MM.1S (cell line): ENCODE measurements at regions not wholly inside any gene's neighbourhood (a gene's known extent, or its start where the extent isn't known, plus 50 kb on each side); places are given as distances from the start of the nearest gene placed in this dataset.

Source experiments
- DNase-seq: peaks from one replicate; pipeline ENCODE4 v3.0.0-alpha.2; 2015
- H2AFZ ChIP-seq: fragments of 300-600 bp; sonication (generic); 2 replicates; pipeline ENCODE4 v1.6.0; 2016; ENCODE audit warnings: antibody characterized with exemption, low read length
- H3F3A ChIP-seq: fragments of 300-600 bp; sonication (generic); 2 replicates; pipeline ENCODE4 v1.6.1; 2016; ENCODE audit warnings: mild to moderate bottlenecking, antibody characterized with exemption, low read length, moderate library complexity, mixed read lengths; ENCODE audit not compliant: insufficient read depth
- H3K27ac ChIP-seq: fragments of 300-600 bp; sonication (generic); 2 replicates; pipeline ENCODE4 v1.5.1; 2016; ENCODE audit warnings: mild to moderate bottlenecking, low read length
- H3K27me3 ChIP-seq: fragments of 300-600 bp; sonication (generic); replicated peaks from 2 replicates; pipeline ENCODE4 v1.6.0; 2016; ENCODE audit warnings: low read length; ENCODE audit not compliant: insufficient read depth
- H3K36me3 ChIP-seq: fragments of 300-600 bp; sonication (generic); replicated peaks from 2 replicates; pipeline ENCODE4 v1.6.1; 2016; ENCODE audit warnings: mild to moderate bottlenecking, low read length, mixed read lengths; ENCODE audit not compliant: insufficient read depth
- H3K4me1 ChIP-seq: fragments of 300-600 bp; sonication (generic); 2 replicates; pipeline ENCODE4 v1.6.1; 2016; ENCODE audit warnings: low read length, mixed read lengths
- H3K4me2 ChIP-seq: fragments of 300-600 bp; sonication (generic); 2 replicates; pipeline ENCODE4 v1.6.0; 2016; ENCODE audit warnings: low read depth, low read length
- H3K4me3 ChIP-seq: fragments of 300-600 bp; sonication (generic); 2 replicates; pipeline ENCODE4 v1.5.1; 2016; ENCODE audit warnings: low read length, mixed read lengths
- H3K79me2 ChIP-seq: fragments of 300-600 bp; sonication (generic); 2 replicates; pipeline ENCODE4 v1.6.1; 2016; ENCODE audit warnings: mixed run types, low read length, mixed read lengths
- H3K9ac ChIP-seq: fragments of 300-600 bp; sonication (generic); 2 replicates; pipeline ENCODE4 v1.6.1; 2016; ENCODE audit warnings: low read length, mixed read lengths
- H3K9me2 ChIP-seq: fragments of 300-600 bp; sonication (generic); replicated peaks from 2 replicates; pipeline ENCODE4 v1.6.1; 2016; ENCODE audit warnings: mild to moderate bottlenecking, low read length, mixed read lengths; ENCODE audit not compliant: insufficient read depth
- H3K9me3 ChIP-seq: fragments of 300-600 bp; sonication (generic); replicated peaks from 2 replicates; pipeline ENCODE4 v1.6.1; 2016; ENCODE audit warnings: mild to moderate bottlenecking, low read length, mixed read lengths; ENCODE audit not compliant: insufficient read depth
- H4K20me1 ChIP-seq: fragments of 300-600 bp; sonication (generic); 2 replicates; pipeline ENCODE4 v1.6.1; 2016; ENCODE audit warnings: mild to moderate bottlenecking, low read length, moderate library complexity, mixed read lengths; ENCODE audit not compliant: insufficient read depth
- EZH2 ChIP-seq: fragments of 300-600 bp; sonication (generic); optimal IDR thresholded peaks from 2 replicates; pipeline ENCODE3; 2017; ENCODE audit warnings: low read depth, mild to moderate bottlenecking, antibody characterized with exemption, low read length, mixed read lengths
- EZH2phosphoT487 ChIP-seq: fragments of 300-600 bp; sonication (generic); IDR thresholded peaks from 2 replicates; pipeline ENCODE4 v1.6.1; 2018; ENCODE audit warnings: antibody characterized with exemption, low read length
- TF ChIP-seq, protein P1 (sequence below): fragments of 300-600 bp; sonication (generic); IDR thresholded peaks from 2 replicates; pipeline ENCODE4 v1.5.1; 2016; ENCODE audit warnings: antibody characterized with exemption, low read length, mixed read lengths

DNA sequence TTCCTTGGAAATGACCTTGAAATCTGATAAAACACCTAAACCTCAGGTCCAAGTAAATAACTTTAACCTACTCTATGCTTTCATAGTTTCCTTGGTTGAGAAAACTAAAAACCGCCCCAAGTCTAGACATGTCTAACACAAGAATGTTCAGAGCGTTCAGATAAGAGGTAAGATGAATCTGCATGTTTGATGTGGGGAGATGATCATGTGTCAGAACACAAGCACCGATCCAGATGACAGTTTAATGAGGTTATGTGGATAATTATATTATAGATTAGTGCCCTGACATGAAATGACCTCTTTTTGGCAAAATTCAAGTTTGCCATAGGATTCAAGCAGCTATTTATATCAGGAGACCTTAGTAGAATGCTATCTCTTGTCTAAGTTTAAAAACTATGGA is 729.8 kb upstream of the SOX11 start:
- Histone ChIP-seq H3K9ac (no peak overlapping the region), H3K27me3 (no peaks in the 10 kb centered on the region), H3K36me3 (no peaks in the 10 kb centered on the region), H3K4me1 (no peaks in the 10 kb centered on the region), H3K4me3 (no peak overlapping the region), H2AFZ (no peak overlapping the region), H3K9me3 (no peaks in the 10 kb centered on the region), H3K9me2 (no peaks in the 10 kb centered on the region), H3F3A (no peaks in the 10 kb centered on the region), H3K27ac (no peak overlapping the region), H4K20me1 (no peaks in the 10 kb centered on the region), H3K79me2 (no peaks in the 10 kb centered on the region), H3K4me2 (no peak overlapping the region)
- no peak for TF ChIP-seq EZH2
- TF ChIP-seq, protein P1, sequence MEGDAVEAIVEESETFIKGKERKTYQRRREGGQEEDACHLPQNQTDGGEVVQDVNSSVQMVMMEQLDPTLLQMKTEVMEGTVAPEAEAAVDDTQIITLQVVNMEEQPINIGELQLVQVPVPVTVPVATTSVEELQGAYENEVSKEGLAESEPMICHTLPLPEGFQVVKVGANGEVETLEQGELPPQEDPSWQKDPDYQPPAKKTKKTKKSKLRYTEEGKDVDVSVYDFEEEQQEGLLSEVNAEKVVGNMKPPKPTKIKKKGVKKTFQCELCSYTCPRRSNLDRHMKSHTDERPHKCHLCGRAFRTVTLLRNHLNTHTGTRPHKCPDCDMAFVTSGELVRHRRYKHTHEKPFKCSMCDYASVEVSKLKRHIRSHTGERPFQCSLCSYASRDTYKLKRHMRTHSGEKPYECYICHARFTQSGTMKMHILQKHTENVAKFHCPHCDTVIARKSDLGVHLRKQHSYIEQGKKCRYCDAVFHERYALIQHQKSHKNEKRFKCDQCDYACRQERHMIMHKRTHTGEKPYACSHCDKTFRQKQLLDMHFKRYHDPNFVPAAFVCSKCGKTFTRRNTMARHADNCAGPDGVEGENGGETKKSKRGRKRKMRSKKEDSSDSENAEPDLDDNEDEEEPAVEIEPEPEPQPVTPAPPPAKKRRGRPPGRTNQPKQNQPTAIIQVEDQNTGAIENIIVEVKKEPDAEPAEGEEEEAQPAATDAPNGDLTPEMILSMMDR: no peak
- no peak for TF ChIP-seq EZH2phosphoT487
- no peak for DNase-seq

DNA sequence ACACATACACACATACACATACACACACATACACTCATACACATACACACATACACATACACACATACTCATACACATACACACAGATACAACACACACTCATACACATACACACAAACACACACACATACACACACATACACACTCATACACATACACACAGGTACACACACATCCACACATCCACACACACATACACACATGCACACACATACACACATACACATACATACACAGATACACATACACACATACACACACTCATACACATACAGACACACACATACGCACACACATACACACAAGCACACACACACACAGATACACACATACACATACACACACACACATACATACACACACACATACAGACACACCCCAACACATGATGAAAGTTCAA is 729.1 kb upstream of the SOX11 start:
- H3K9me2 ChIP-seq: no peaks in the 10 kb centered on the region
- no peaks in the 10 kb centered on the region for H3K9me3 ChIP-seq
- no peaks in the 10 kb centered on the region for H3K4me1 ChIP-seq
- H3K4me2 ChIP-seq: no peak overlapping the region
- no peak for DNase-seq
- no peaks in the 10 kb centered on the region for H3K36me3 ChIP-seq
- H2AFZ ChIP-seq: no peak overlapping the region
- H3K79me2 ChIP-seq: no peaks in the 10 kb centered on the region
- TF ChIP-seq EZH2 (no peak), EZH2phosphoT487 (no peak)
- TF ChIP-seq, protein P1: no peak
- no peak overlapping the region for H3K27ac ChIP-seq
- no peak overlapping the region for H3K9ac ChIP-seq
- no peak overlapping the region for H3K4me3 ChIP-seq
- H4K20me1 ChIP-seq: no peaks in the 10 kb centered on the region
- no peaks in the 10 kb centered on the region for H3K27me3 ChIP-seq
- H3F3A ChIP-seq: no peaks in the 10 kb centered on the region

DNA sequence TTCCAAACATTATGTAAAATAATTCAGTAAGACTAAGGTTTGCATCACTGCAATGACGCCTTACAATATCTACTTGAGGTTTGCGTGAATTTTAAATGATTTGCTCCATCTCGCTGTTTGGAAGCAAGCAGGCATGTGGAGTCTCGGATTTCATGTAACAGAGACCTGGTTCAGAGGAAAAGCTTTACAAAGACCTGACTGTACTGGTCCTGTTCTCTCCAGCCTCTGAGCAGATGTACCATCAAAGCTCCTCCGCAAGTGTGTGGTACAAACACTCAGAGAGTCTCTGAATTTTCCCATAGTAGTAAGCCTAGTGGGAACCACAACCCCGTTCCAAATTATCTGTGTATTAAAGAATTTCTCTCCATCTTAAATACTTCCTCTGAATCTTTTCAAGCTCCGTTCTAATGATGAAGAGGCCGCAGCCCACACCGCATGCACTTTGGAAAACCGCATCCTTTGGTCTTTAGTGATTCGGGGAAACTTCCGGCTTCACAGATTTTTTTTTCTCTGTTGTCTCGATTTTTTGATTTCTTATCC is 728.1 kb upstream of the SOX11 start:
- no peak overlapping the region for H3K4me2 ChIP-seq
- no peak overlapping the region for H2AFZ ChIP-seq
- H3K4me3 ChIP-seq: no peak overlapping the region
- H3K9me3 ChIP-seq: no peaks in the 10 kb centered on the region
- no peaks in the 10 kb centered on the region for H3K79me2 ChIP-seq
- no peaks in the 10 kb centered on the region for H3K36me3 ChIP-seq
- DNase-seq: no peak
- H3F3A ChIP-seq: no peaks in the 10 kb centered on the region
- H3K9me2 ChIP-seq: no peaks in the 10 kb centered on the region
- H3K27ac ChIP-seq: no peak overlapping the region
- H4K20me1 ChIP-seq: no peaks in the 10 kb centered on the region
- TF ChIP-seq EZH2phosphoT487: no peak
- TF ChIP-seq EZH2: no peak
- TF ChIP-seq, protein P1: no peak
- no peaks in the 10 kb centered on the region for H3K27me3 ChIP-seq
- H3K9ac ChIP-seq: no peak overlapping the region
- no peaks in the 10 kb centered on the region for H3K4me1 ChIP-seq
